B cell (primary cell): ENCODE measurements at regions not wholly inside any gene's neighbourhood (a gene's known extent, or its start where the extent isn't known, plus 50 kb on each side); places are given as distances from the start of the nearest gene placed in this dataset.

Experiments used
- ATAC-seq: fragments of 200-7000 bp; cut with Tn5 transposase; one replicate; pipeline ENCODE4 v1.10.0; 2021; ENCODE audit warnings: low read depth, mild to moderate bottlenecking, moderate number of reproducible peaks, moderate library complexity
- CTCF ChIA-PET: fragments of 350-600 bp; sonication (Branson Sonifier 250); formaldehyde crosslinking; loops from one replicate; lab custom pipeline; 2021; ENCODE audit warnings: antibody characterized with exemption, inconsistent platforms; lab: Charles Lee
- POLR2A ChIA-PET: fragments of 350-600 bp; sonication (Branson Sonifier 250); formaldehyde crosslinking; loops from one replicate; lab custom pipeline; 2021; ENCODE audit warnings: antibody characterized with exemption; lab: Charles Lee
- DNase-seq: peaks from one replicate; pipeline ENCODE4 v3.0.0; 2013
- H2AFZ ChIP-seq: 2 replicates; pipeline ENCODE4 v1.6.1; 2012; ENCODE audit warnings: mild to moderate bottlenecking, low read depth, low read length; ENCODE audit not compliant: insufficient read depth, poor library complexity, severe bottlenecking
- H3K27ac ChIP-seq, 2 donors: 1 replicate in 1 of 2; 2 replicates in 1 of 2; pipeline ENCODE4 v1.5.1; 2012 to 2013; ENCODE audit warnings: low read length in 2 of 2, mild to moderate bottlenecking in 2 of 2, moderate library complexity in 1 of 2
- H3K27me3 ChIP-seq, 4 experiments: fragments of 200-600 bp in 1 of 4; sonication (generic) in 1 of 4; replicated peaks in 1 of 4; 1 replicate in 2 of 4; 2 replicates in 2 of 4; pipeline versions ENCODE4 v1.6.1 to v1.7.0; 2013 to 2016; ENCODE audit warnings: low read length in 3 of 4, mild to moderate bottlenecking in 2 of 4, mixed read lengths in 1 of 4, moderate library complexity in 1 of 4; ENCODE audit not compliant: insufficient read depth in 4 of 4, control insufficient read depth in 3 of 4; ENCODE audit errors: control extremely low read depth in 1 of 4
- H3K36me3 ChIP-seq, 2 experiments: replicated peaks in 1 of 2; 1 replicate in 1 of 2; 2 replicates in 1 of 2; pipeline versions ENCODE4 v1.6.1 to v1.7.1; 2013; ENCODE audit warnings: low read length in 1 of 2; ENCODE audit not compliant: insufficient read depth in 2 of 2, control insufficient read depth in 1 of 2; ENCODE audit errors: control extremely low read depth in 1 of 2, extremely low read depth in 1 of 2
- H3K4me1 ChIP-seq, 2 donors: fragments of 200-600 bp in 1 of 2; sonication (generic) in 1 of 2; 1 replicate in 1 of 2; 2 replicates in 1 of 2; pipeline versions ENCODE4 v1.5.1 to v1.6.1; 2013 to 2017; ENCODE audit warnings: low read length in 2 of 2; ENCODE audit not compliant: control insufficient read depth in 2 of 2, insufficient read depth in 2 of 2
- H3K4me2 ChIP-seq: replicated peaks from 2 replicates; pipeline ENCODE3; 2012; ENCODE audit warnings: mild to moderate bottlenecking, low read depth, low read length; ENCODE audit not compliant: poor library complexity, severe bottlenecking
- H3K4me3 ChIP-seq, 5 experiments: fragments of 200-600 bp in 1 of 5; sonication (generic) in 1 of 5; 1 replicate in 3 of 5; 2 replicates in 2 of 5; pipeline versions ENCODE4 v1.5.1 to v1.7.0; 2011 to 2016; ENCODE audit warnings: low read length in 4 of 5, mild to moderate bottlenecking in 4 of 5, low read depth in 2 of 5, control low read depth in 1 of 5, moderate library complexity in 1 of 5; ENCODE audit not compliant: insufficient read depth in 1 of 5; ENCODE audit errors: control extremely low read depth in 1 of 5, extremely low read depth in 1 of 5
- H3K79me2 ChIP-seq: fragments of 200-600 bp; sonication (generic); one replicate; pipeline ENCODE4 v1.6.0; 2016; ENCODE audit warnings: low read length; ENCODE audit not compliant: control insufficient read depth, insufficient read depth
- H3K9ac ChIP-seq: fragments of 200-600 bp; sonication (generic); 2 replicates; pipeline ENCODE4 v1.6.1; 2017; ENCODE audit warnings: mild to moderate bottlenecking, low read length, moderate library complexity
- H3K9me3 ChIP-seq, 3 donors: one replicate each; pipeline versions ENCODE4 v1.6.1 to v1.7.1; 2013; ENCODE audit warnings: low read length in 2 of 3; ENCODE audit not compliant: control insufficient read depth in 2 of 3, insufficient read depth in 1 of 3; ENCODE audit errors: control extremely low read depth in 1 of 3
- H4K20me1 ChIP-seq: 2 replicates; pipeline ENCODE4 v1.6.0; 2012; ENCODE audit warnings: mild to moderate bottlenecking, low read length; ENCODE audit not compliant: insufficient read depth, control insufficient read depth, poor library complexity, severe bottlenecking
- H3K27ac Mint-ChIP-seq: one replicate; pipeline ENCODE4 v1.8.0; 2021; ENCODE audit warnings: mixed read lengths
- H3K27me3 Mint-ChIP-seq: one replicate; pipeline ENCODE4 v1.8.0; 2021; ENCODE audit warnings: mixed read lengths
- H3K4me1 Mint-ChIP-seq: one replicate; pipeline ENCODE4 v1.8.0; 2021; ENCODE audit warnings: mixed read lengths
- H3K4me3 Mint-ChIP-seq: one replicate; pipeline ENCODE4 v1.8.0; 2021; ENCODE audit warnings: mixed read lengths
- H3K9me3 Mint-ChIP-seq: one replicate; pipeline ENCODE4 v1.8.0; 2022; ENCODE audit warnings: mixed read lengths; ENCODE audit not compliant: insufficient read depth
- EZH2 ChIP-seq: IDR thresholded peaks from 2 replicates; pipeline ENCODE4 v1.6.1; 2012; ENCODE audit warnings: borderline replicate concordance, low read depth, mild to moderate bottlenecking, moderate library complexity, low read length; ENCODE audit not compliant: insufficient read depth, poor library complexity, severe bottlenecking
- WGBS: methylation state at CpG from one replicate; pipeline ENCODE4 v1.1.5; 2013; ENCODE audit warnings: missing lambda C conversion rate; ENCODE audit not compliant: insufficient coverage; 5-methylcytosine and 5-hydroxymethylcytosine counted together
- intact Hi-C: fragments of 100-400 bp; cut with micrococcal nuclease; formaldehyde crosslinking; loops from one replicate; pipeline ENCODE4 v1.10.0; 2022
- TF ChIP-seq, protein P1 (sequence below): fragments of 200-600 bp; IDR thresholded peaks from one replicate; pipeline ENCODE4 v1.8.0; 2022; ENCODE audit warnings: antibody characterized with exemption, mild to moderate bottlenecking

DNA sequence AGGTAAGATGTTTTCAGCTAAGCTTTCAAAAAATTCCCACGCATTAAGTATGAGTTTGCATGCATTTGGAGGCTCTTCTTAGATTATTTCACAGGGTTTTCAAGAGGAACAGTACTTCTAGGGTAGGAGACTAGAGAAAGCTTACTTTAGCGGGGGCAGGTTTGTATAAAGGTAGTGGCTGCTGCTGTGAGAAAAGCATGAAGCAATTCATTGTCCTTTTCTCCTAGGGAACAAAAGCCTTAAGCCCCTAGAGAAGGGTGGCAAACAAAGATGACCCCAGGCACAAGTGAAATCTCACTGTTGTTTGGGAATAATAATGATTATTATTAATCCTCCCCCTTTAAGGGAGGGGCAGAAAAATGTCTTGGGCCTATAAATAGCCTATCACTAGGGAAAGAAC is 310.7 kb downstream of the DIPK2A start:
- Histone ChIP-seq H3K4me1 (no peaks in the 10 kb centered on the region), H3K4me2 (no peak overlapping the region), H2AFZ (no peak overlapping the region), H4K20me1 (no peaks in the 10 kb centered on the region), H3K79me2 (no peaks in the 10 kb centered on the region), H3K4me3 (no peak overlapping the region), H3K27me3 (no peaks in the 10 kb centered on the region), H3K9ac (no peak overlapping the region), H3K36me3 (no peaks in the 10 kb centered on the region), H3K9me3 (no peaks in the 10 kb centered on the region), H3K27ac (no peak overlapping the region)
- Mint-ChIP-seq H3K4me1 (no peaks in the 10 kb centered on the region), H3K27ac (no peak overlapping the region), H3K9me3 (no peaks in the 10 kb centered on the region), H3K27me3 (no peaks in the 10 kb centered on the region), H3K4me3 (no peak overlapping the region)
- intact Hi-C loops, result no loop called here
- ATAC-seq (no peak), DNase-seq (no peak)
- ChIA-PET CTCF (no interaction called here), POLR2A (no interaction called here)
- TF ChIP-seq, protein P1, sequence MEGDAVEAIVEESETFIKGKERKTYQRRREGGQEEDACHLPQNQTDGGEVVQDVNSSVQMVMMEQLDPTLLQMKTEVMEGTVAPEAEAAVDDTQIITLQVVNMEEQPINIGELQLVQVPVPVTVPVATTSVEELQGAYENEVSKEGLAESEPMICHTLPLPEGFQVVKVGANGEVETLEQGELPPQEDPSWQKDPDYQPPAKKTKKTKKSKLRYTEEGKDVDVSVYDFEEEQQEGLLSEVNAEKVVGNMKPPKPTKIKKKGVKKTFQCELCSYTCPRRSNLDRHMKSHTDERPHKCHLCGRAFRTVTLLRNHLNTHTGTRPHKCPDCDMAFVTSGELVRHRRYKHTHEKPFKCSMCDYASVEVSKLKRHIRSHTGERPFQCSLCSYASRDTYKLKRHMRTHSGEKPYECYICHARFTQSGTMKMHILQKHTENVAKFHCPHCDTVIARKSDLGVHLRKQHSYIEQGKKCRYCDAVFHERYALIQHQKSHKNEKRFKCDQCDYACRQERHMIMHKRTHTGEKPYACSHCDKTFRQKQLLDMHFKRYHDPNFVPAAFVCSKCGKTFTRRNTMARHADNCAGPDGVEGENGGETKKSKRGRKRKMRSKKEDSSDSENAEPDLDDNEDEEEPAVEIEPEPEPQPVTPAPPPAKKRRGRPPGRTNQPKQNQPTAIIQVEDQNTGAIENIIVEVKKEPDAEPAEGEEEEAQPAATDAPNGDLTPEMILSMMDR, result no peak
- no peak for TF ChIP-seq EZH2
- 100% methylated on average over 1 of the region's 2 CpGs for WGBS

DNA sequence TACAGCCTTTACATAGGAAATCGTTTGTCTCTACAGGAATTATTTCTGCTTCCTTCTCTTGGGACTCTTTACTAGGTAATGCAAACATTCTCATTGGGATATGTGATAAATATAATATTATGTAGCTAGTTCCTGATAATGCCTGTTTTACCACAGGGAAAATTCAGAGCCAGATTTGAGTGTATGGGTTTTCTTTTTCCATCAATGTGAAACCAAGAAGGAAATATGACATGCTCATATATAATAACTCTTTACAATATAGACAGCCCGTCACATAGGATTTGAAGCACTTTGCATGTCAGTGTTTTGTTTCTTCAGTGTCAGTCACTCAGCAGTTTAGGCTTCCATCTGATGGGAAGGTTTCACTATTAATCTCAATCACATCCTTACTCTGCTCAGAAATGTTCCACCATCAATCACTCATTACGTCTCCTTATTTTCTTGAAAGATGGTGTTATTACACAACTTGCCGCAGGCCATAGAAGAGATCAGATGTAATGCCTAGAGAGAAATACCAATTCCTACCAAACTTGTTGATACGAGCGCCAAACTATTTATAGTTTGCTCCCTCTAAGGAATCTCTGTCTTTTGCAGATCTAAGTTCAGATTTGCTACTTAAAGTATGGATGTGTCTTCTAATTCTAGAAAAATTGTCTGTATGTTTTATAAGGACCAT is 314.8 kb downstream of the DIPK2A start:
- ChIA-PET POLR2A (no interaction called here), CTCF (no interaction called here)
- no peak for DNase-seq
- Histone ChIP-seq H3K4me1 (no peaks in the 10 kb centered on the region), H3K27me3 (no peaks in the 10 kb centered on the region), H4K20me1 (no peaks in the 10 kb centered on the region), H3K9ac (no peak overlapping the region), H3K9me3 (no peaks in the 10 kb centered on the region), H3K27ac (no peak overlapping the region), H3K36me3 (no peaks in the 10 kb centered on the region), H3K4me2 (no peak overlapping the region), H3K4me3 (no peak overlapping the region), H3K79me2 (no peaks in the 10 kb centered on the region), H2AFZ (no peak overlapping the region)
- H3K4me1 Mint-ChIP-seq, result no peaks in the 10 kb centered on the region
- TF ChIP-seq EZH2, result no peak
- TF ChIP-seq, protein P1, result no peak
- no peaks in the 10 kb centered on the region for H3K27me3 Mint-ChIP-seq
- no peak for ATAC-seq
- intact Hi-C loops, result no loop called here
- no peak overlapping the region for H3K4me3 Mint-ChIP-seq
- no peak overlapping the region for H3K27ac Mint-ChIP-seq
- peaks cover 3% of the 10 kb centered on the region for H3K9me3 Mint-ChIP-seq
- no CpG with 5 or more reads among the region's 6 CpGs for WGBS
